Neuronal stem cell (in vitro differentiated cells): ENCODE measurements at regions not wholly inside any gene's neighbourhood (a gene's known extent, or its start where the extent isn't known, plus 50 kb on each side); places are given as distances from the start of the nearest gene placed in this dataset.

Source experiments
- DNase-seq: peaks from one replicate; pipeline ENCODE4 v3.0.0-alpha.2; 2013; ENCODE audit warnings: low spot score
- H2AFZ ChIP-seq: one replicate; pipeline ENCODE4 v1.6.1; 2013; ENCODE audit warnings: mild to moderate bottlenecking, low read length, inconsistent platforms
- H2AK5ac ChIP-seq: 2 replicates; pipeline ENCODE4 v1.6.1; 2013; ENCODE audit warnings: low read depth, mild to moderate bottlenecking, inconsistent platforms, low read length, moderate library complexity, mixed read lengths
- H2BK120ac ChIP-seq: 2 replicates; pipeline ENCODE4 v1.6.1; 2013; ENCODE audit warnings: low read depth, mild to moderate bottlenecking, inconsistent platforms, low read length, moderate library complexity, mixed read lengths
- H2BK12ac ChIP-seq: one replicate; pipeline ENCODE4 v1.6.1; 2013; ENCODE audit warnings: low read length, inconsistent platforms
- H2BK15ac ChIP-seq: 2 replicates; pipeline ENCODE4 v1.6.1; 2013; ENCODE audit warnings: mild to moderate bottlenecking, low read length, inconsistent platforms, mixed read lengths
- H2BK5ac ChIP-seq: one replicate; pipeline ENCODE4 v1.6.1; 2013; ENCODE audit warnings: inconsistent platforms, mild to moderate bottlenecking, low read length, moderate library complexity
- H3K14ac ChIP-seq: one replicate; pipeline ENCODE4 v1.6.1; 2013; ENCODE audit warnings: low read length, inconsistent platforms
- H3K18ac ChIP-seq: 2 replicates; pipeline ENCODE4 v1.6.1; 2013; ENCODE audit warnings: low read length, inconsistent platforms
- H3K23ac ChIP-seq: 2 replicates; pipeline ENCODE4 v1.6.1; 2013; ENCODE audit warnings: low read depth, mild to moderate bottlenecking, mixed read lengths, low read length, inconsistent platforms; ENCODE audit not compliant: poor library complexity
- H3K27ac ChIP-seq: replicated peaks from 3 replicates; pipeline ENCODE4 v1.5.1; 2013; ENCODE audit warnings: low read length, inconsistent platforms
- H3K27me3 ChIP-seq, 3 experiments: 2 replicates each; pipeline ENCODE4 v1.6.1; 2013; ENCODE audit warnings: low read length in 3 of 3, mild to moderate bottlenecking in 2 of 3, inconsistent platforms in 1 of 3, low read depth in 1 of 3, mixed read lengths in 1 of 3, moderate library complexity in 1 of 3; ENCODE audit not compliant: control insufficient read depth in 3 of 3, insufficient read depth in 3 of 3
- H3K36me3 ChIP-seq, 2 donors: replicated peaks in 1 of 2; 2 replicates each; pipeline ENCODE4 v1.6.1; 2013; ENCODE audit warnings: low read length in 2 of 2; ENCODE audit not compliant: control insufficient read depth in 2 of 2, insufficient read depth in 2 of 2
- H3K4ac ChIP-seq: 2 replicates; pipeline ENCODE4 v1.6.1; 2013; ENCODE audit warnings: inconsistent platforms, mild to moderate bottlenecking, low read length, moderate library complexity
- H3K4me1 ChIP-seq, 2 donors: 1 replicate in 1 of 2; 2 replicates in 1 of 2; pipeline ENCODE4 v1.6.1; 2013; ENCODE audit warnings: low read length in 2 of 2, low read depth in 1 of 2; ENCODE audit not compliant: control insufficient read depth in 2 of 2, insufficient read depth in 1 of 2
- H3K4me2 ChIP-seq: one replicate; pipeline ENCODE4 v1.6.1; 2013; ENCODE audit warnings: mild to moderate bottlenecking, low read length, inconsistent platforms; ENCODE audit not compliant: insufficient read depth, poor library complexity, severe bottlenecking
- H3K4me3 ChIP-seq, 2 donors: 2 replicates each; pipeline ENCODE4 v1.5.1; 2013; ENCODE audit warnings: low read length in 2 of 2, mild to moderate bottlenecking in 2 of 2, inconsistent platforms in 1 of 2, moderate library complexity in 1 of 2
- H3K79me1 ChIP-seq: one replicate; pipeline ENCODE4 v1.6.1; 2013; ENCODE audit warnings: low read depth, mild to moderate bottlenecking, inconsistent platforms, low read length, moderate library complexity
- H3K9ac ChIP-seq: one replicate; pipeline ENCODE4 v1.6.1; 2013; ENCODE audit warnings: mild to moderate bottlenecking, low read depth, low read length, inconsistent platforms; ENCODE audit not compliant: poor library complexity
- H3K9me3 ChIP-seq, 2 donors: replicated peaks in 1 of 2; 2 replicates each; pipeline versions ENCODE3 to v1.6.1; 2013; ENCODE audit warnings: low read length in 2 of 2, mild to moderate bottlenecking in 2 of 2, inconsistent platforms in 1 of 2, low read depth in 1 of 2, mixed read lengths in 1 of 2, moderate library complexity in 1 of 2; ENCODE audit not compliant: control insufficient read depth in 2 of 2, insufficient read depth in 1 of 2
- H4K8ac ChIP-seq: one replicate; pipeline ENCODE4 v1.6.1; 2013; ENCODE audit warnings: low read depth, mild to moderate bottlenecking, inconsistent platforms, low read length, moderate library complexity
- H4K91ac ChIP-seq: one replicate; pipeline ENCODE4 v1.6.1; 2013; ENCODE audit warnings: low read length, low read depth, mild to moderate bottlenecking, inconsistent platforms; ENCODE audit not compliant: poor library complexity
- WGBS, 2 donors: extraction: QIAGEN DNeasy Blood & Tissue Kit; methylation state at CpG; one replicate each; pipeline ENCODE4 v1.1.7; 2013; ENCODE audit warnings: missing lambda C conversion rate in 2 of 2, mixed read lengths in 1 of 2; ENCODE audit not compliant: insufficient read length in 2 of 2, insufficient replicate concordance in 1 of 2; ENCODE audit errors: extremely low coverage in 2 of 2; 5-methylcytosine and 5-hydroxymethylcytosine counted together

- no peak overlapping the region for H4K8ac ChIP-seq
- no peak overlapping the region for H2BK15ac ChIP-seq
- H2BK120ac ChIP-seq = no peak overlapping the region
- no peak overlapping the region for H4K91ac ChIP-seq
- no peak overlapping the region for H3K4ac ChIP-seq
- H3K4me1 ChIP-seq = no peaks in the 10 kb centered on the region
- no peak for DNase-seq
- no peak overlapping the region for H3K23ac ChIP-seq
- no peaks in the 10 kb centered on the region for H3K36me3 ChIP-seq
- H3K9me3 ChIP-seq = no peaks in the 10 kb centered on the region
- H3K27me3 ChIP-seq = no peaks in the 10 kb centered on the region
- H3K4me3 ChIP-seq = no peak overlapping the region
- H3K18ac ChIP-seq = no peak overlapping the region
- H2AFZ ChIP-seq = no peak overlapping the region
- H3K14ac ChIP-seq = no peak overlapping the region
- no peak overlapping the region for H3K27ac ChIP-seq
- WGBS, 2 donors = no CpG with 5 or more reads among the region's 1 CpG
- no peak overlapping the region for H2BK12ac ChIP-seq
- H2AK5ac ChIP-seq = no peak overlapping the region
- H3K4me2 ChIP-seq = no peak overlapping the region
- no peaks in the 10 kb centered on the region for H3K79me1 ChIP-seq
- no peak overlapping the region for H3K9ac ChIP-seq
- H2BK5ac ChIP-seq = no peak overlapping the region
Measured at GRCh38 chr4:65050786-65051185, 619.5 kb downstream of the EPHA5 start.

GRCh38 chr4:65046192-65047133, 623.8 kb downstream of the EPHA5 start:
- Histone ChIP-seq H3K27ac (no peak overlapping the region), H2AK5ac (no peak overlapping the region), H3K9ac (no peak overlapping the region), H3K4me1 (no peaks in the 10 kb centered on the region), H2BK15ac (no peak overlapping the region), H2BK120ac (no peak overlapping the region), H4K8ac (no peak overlapping the region), H3K4me2 (no peak overlapping the region), H3K9me3 (no peaks in the 10 kb centered on the region), H3K4me3 (no peak overlapping the region), H4K91ac (no peak overlapping the region), H2AFZ (no peak overlapping the region), H2BK12ac (no peak overlapping the region), H3K18ac (no peak overlapping the region), H2BK5ac (no peak overlapping the region), H3K27me3 (no peaks in the 10 kb centered on the region), H3K4ac (no peak overlapping the region), H3K79me1 (no peaks in the 10 kb centered on the region), H3K36me3 (no peaks in the 10 kb centered on the region), H3K14ac (no peak overlapping the region), H3K23ac (no peak overlapping the region)
- DNase-seq = no peak
- WGBS, 2 donors = no CpG with 5 or more reads among the region's 4 CpGs

GRCh38 chr4:65033899-65034298, 624.6 kb upstream of the TECRL start:
- Histone ChIP-seq H3K14ac (no peak overlapping the region), H3K4me3 (no peak overlapping the region), H2AFZ (no peak overlapping the region), H3K4ac (no peak overlapping the region), H4K8ac (no peak overlapping the region), H4K91ac (no peak overlapping the region), H3K4me1 (no peaks in the 10 kb centered on the region), H3K27me3 (no peaks in the 10 kb centered on the region), H3K9ac (no peak overlapping the region), H3K23ac (no peak overlapping the region), H3K79me1 (no peaks in the 10 kb centered on the region), H2BK120ac (no peak overlapping the region), H3K9me3 (no peaks in the 10 kb centered on the region), H3K36me3 (no peaks in the 10 kb centered on the region), H2AK5ac (no peak overlapping the region), H2BK12ac (no peak overlapping the region), H3K4me2 (no peak overlapping the region), H2BK15ac (no peak overlapping the region), H3K27ac (no peak overlapping the region), H3K18ac (no peak overlapping the region), H2BK5ac (no peak overlapping the region)
- no CpG with 5 or more reads among the region's 2 CpGs for WGBS, 2 donors
- DNase-seq = no peak

- Histone ChIP-seq H3K79me1 (no peaks in the 10 kb centered on the region), H3K4me3 (no peak overlapping the region), H4K91ac (no peak overlapping the region), H3K18ac (no peak overlapping the region), H3K27me3 (no peaks in the 10 kb centered on the region), H3K9ac (no peak overlapping the region), H3K4me2 (no peak overlapping the region), H2BK5ac (no peak overlapping the region), H4K8ac (no peak overlapping the region), H2BK12ac (no peak overlapping the region), H2BK120ac (no peak overlapping the region), H3K9me3 (no peaks in the 10 kb centered on the region), H3K23ac (no peak overlapping the region), H3K14ac (no peak overlapping the region), H2AK5ac (no peak overlapping the region), H3K27ac (no peak overlapping the region), H3K4me1 (no peaks in the 10 kb centered on the region), H3K4ac (no peak overlapping the region), H2AFZ (no peak overlapping the region), H2BK15ac (no peak overlapping the region), H3K36me3 (no peaks in the 10 kb centered on the region)
- DNase-seq = no peak
- WGBS, 2 donors = no CpG with 5 or more reads among the region's 3 CpGs
Measured at GRCh38 chr4:65028592-65028991, 619.3 kb upstream of the TECRL start.
